ENCODE measurements at regions not wholly inside any gene's neighbourhood (a gene's known extent, or its start where the extent isn't known, plus 50 kb on each side); places are given as distances from the start of the nearest gene placed in this dataset.
"Not testable (repeated sequence)": the region's sequence is repeated elsewhere in the genome, so short reads cannot be mapped to it uniquely, and the experiment has no call there.

DNA sequence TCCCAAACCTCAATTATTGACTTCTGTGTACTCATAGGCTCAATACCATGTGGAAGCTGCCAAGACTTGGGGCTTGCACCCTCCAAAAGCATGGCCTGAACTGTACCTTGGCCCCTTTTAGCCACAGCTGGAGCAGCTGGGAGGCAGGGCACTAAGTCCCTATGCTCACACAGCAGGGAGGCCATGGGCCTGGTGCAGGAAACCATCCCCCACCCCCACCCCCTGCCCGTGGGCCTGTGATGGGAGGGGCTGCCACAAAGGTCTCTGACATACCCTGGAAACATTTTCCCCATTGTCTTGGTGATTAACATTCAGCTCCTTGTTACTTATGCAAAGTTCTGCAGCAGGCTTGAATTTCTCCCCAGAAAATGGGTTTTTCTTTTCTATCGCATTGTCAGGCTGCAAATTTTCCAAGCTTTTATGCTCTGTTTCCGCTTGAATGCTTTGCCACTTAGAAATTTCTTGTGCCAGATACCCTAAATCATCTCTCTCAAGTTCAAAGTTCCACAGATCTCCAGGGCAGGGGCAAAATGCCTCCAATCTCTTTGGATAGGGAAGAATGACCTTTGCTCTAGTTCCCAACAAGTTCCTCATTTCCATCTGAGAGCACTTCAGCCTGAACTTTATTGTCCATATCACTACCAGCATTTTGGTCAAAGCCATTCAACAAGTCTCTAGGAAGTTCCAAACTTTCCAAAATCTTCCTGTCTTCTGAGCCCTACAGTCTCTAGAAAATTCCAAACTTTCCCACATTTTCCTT lies 141.8 kb downstream of the AHR start:
- not testable (repeated sequence) for DNase-seq

DNA sequence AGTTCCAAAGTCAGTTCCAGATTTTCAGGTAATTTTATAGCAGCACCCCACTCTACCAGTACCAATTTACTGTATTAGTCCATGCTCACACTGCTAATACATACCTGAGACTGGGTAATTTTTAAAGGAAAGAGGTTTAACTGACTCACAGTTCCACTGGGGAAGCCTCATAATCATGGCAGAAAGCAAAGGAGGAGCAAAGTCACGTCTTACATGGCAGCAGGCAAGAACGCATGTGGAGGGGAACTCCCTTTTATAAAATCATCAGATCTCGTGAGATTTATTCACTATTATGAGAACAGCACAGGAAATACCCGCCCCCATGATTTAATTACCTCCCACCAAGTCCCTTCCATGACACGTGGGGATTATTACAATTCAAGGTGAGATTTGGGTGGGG lies 142.4 kb downstream of the AHR start:
- no peak for DNase-seq

DNA sequence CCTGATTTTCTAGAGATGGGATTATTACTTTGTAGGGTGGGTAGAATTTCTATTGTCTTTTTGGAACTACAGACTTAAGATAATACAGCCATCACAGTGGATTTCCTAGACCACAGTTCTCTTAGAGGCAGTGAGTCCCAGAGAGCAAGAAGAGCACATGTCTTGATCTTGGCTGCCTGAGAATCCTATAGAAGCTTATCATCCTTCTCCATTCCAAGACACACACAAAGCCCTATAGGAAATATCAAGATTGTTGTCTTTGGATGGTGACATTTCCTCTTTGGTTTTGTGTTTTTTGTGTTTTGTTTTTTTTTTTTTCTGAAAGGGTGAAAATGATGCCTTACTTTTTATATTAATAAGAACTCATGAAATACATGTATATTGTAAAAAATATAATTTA lies 143.1 kb downstream of the AHR start:
- no peak for DNase-seq

DNA sequence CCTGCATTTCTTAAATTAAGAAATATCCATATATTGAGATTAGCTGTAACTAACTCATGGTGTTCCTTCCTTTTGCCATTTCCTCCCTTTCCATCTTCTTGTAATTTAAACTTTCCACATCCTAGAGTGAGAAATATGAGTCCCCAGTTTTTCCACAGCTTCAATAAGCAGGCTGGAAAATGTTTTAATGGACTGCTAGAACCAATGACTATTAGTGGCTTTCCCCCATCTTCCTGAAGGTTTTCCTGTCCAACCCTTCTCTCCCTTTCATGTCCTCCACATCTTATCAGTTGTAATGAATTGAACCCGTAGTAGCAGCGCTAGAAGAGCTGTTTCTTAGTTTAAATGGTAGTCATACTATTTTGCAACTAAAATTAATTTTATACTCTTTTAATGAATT lies 145.7 kb downstream of the AHR start:
- DNase-seq: no peak

DNA sequence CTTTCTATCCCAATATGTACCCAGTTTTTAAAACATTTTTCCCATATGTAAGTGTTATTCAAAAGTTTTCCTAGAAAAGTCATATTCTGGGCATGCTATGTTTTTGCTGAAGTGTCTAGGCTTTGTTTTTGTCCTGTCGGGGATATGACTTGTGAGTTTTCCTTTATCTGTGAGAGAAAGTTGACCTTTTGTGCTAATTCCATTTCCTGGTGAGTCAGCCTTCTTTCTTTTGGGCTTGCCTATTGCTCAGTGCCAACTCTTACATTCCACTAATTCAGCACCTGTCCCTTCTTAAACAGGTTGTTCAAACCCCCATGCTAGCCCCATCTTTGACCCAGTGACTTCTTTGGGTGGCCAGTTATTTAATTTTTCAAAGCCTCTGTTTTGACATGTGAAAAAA lies 146.2 kb downstream of the AHR start:
- no peak for DNase-seq

DNA sequence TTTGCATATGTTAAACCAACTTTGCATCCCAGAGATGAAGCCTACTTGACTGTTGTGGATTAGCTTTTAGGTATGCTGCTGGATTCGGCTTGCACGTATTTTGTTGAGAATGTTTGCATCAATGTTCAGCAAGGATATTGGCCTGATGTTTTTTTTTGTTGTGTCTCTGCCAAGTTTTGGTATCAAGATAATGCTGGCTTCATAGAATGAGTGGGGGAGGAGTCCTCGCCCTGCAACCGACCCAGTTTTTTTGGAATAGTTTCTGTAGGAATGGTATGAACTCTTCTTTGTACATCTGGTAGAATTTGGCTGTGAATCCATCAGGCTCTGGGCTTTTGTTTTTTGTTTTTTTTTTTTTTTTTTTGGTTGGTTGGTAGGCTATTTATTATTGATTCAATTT lies 147.9 kb downstream of the AHR start:
- DNase-seq: no peak

DNA sequence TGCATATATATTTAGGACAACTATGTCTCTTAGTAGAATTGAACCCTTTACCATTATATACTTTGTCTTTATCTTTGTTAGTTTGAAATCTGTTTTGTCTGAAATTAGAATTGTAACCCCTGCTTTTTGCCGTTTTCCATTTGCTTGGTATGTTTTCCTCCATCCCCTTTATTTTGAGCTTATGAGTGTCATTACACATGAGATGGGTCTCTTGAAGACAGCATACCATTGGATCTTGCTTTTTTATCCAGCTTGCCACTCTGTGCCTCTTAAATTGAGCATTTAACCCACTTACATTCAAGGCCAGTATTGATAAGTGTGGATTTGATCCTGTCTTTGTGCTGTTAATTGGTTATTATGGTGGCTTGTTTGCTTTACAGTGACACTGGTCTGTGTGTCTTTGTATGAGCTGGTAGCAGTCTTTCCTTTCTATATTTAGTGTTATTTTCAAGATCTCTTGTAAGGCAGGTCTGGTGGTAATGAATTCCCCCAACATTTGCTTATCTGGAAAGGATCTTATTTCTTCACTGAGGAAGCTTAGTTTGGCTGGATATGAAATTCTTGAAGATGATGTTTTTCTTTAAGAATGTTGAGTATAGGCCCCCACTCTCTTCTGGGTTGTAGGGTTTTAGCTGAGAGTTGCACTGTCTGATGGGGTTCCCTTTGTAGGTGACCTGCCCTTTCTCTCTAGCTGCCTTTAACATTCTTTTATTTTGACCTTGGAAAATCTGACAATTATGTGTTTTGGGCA lies 149.5 kb downstream of the AHR start:
- no peak for DNase-seq

DNA sequence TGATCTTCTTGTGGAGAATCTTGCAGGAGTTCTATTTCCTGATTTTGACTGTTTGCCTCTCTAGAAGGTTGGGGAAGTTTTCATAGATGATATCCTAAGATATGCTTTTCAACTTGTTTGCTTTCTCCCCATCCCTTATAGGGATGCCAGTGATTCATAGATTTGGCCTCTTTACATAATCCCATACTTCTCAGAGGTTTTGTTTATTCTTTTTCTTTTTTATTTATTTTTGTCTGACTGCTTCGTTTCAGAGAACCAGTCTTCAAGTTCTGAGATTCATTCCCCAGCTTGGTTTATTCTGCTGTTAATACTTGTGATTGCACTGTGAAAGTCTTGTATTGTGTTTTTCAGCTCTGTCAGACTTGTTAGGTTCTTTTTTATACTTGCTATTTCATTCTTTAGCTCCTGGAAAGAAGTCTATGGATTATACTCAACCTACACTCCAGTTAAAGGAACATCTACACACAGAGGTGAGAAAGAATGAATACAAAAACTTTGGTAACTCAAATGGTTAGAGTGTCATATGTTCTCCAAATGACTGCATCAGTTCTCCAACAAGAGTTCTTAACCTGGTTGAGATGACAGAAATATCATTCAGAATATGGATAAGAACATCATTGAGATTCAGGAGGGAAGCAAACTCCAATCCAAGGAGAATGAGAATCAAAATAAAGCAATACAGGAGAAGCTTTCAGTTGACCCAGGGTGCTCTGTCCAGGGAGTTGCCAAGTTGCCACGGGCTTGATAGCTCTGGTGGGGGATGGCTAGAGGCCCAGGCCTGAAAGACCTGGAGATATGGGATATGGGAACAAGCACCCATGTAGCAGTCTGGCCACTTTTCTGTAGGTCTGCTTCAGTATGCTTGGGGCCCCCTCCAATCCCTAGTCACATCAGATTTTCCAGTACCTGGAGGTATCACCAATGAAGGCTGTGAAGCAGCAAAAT lies 150.3 kb downstream of the AHR start:
- no peak for DNase-seq

DNA sequence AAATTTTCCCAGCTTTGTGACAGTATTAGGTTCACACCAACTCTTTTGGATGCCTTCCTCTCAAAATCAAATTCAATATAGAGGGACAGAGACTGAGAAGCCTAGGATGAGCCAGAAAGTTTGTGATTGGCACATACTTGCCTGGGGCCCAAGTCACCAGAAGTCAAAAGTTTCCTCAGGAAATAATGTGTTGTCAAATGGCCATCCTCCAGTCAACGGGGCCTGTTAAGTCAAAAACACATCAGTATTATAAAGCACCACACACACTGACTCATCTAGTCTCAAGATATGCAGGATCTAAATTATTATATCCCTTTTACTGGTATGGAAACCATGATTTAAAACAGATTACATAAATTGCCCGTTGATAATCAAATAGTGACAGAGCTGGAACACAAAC lies 158.1 kb downstream of the AHR start:
- DNase-seq: no peak

DNA sequence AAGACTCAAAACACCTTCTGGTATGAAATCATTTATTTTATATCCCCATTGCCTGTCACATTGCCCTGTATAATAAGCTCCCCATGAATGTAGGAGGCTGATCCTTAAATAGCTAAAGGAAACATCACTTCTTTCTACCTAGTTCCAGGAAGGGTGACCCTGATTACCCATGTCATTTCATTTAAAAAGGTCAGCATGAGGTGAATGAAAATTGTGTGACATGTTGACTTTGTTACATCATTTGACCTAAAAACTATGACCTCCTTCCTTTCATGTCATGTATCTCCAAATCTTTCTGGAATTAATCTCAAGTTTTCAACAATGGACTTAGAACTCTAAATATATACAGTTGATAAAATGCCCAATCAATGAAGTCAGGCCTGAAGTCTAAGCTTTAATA lies 161.5 kb downstream of the AHR start:
- no peak for DNase-seq

DNA sequence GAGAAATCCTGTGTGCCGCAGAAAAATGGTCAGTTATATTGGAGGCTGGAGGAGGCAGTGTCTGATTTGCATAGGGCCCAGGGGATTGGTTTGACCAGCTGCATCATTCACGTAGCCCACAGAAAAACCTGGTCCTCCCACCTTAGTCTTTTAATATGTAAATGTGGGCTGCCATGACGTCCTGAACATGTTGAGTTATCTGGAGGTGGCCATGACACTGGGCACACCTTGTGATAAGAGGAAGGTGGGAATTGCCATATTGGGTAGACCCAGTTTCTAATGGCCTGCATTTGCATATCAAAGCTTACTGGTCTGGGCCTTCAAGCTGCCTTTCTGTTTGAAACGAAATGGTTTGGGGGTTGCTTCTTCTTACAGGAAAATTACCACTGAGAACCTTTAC lies 162.2 kb downstream of the AHR start:
- DNase-seq: no peak

DNA sequence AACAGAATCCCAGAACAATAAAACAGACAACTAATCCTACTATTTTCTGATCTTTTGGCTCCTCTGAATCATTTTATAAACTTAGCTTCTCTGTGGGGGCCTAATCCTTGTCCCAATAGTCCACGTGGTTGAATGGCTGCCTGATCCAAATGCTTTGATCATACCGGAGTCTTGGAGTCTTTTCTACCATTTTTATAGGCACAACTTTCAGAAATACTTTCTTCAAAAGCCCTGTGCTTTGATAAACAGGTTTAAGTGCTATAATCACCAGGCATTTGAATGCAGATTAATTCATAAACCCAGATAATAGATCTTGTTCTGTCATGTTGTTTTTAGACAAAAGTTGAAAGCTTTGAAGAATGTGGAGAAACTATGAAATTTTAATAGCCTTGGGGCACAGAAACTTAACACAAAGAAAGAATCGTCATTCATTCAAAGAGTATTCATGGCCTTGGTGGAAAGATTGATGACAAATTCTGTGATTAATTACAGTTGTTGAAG lies 163.7 kb downstream of the AHR start:
- no peak for DNase-seq

DNA sequence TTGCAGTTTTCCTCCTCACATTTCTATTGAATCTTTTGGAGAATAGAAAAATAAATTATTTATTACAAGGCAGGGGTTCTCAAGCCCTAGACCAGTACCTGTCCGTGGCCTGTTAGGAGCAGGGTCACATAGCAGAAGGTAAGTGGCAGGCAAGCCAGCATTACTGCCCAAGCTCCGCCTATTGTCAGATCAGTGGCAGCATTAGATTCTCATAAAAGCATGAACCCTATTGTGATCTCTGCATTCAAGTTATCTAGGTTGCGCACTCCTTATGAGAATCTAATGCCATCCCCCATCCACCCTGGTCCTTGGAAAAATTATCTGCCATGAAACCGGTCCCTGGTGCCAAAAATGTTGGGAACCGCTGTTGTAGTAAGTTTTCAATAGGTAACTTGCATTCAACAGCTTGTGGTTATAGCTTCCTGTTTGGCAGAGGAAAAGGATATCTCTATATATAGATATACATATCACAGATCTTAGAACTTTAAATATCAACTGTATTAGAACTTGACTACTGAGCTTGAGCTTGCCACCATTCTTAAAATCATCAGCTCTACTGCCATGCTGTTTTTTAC lies 165.1 kb downstream of the AHR start:
- no peak for DNase-seq

DNA sequence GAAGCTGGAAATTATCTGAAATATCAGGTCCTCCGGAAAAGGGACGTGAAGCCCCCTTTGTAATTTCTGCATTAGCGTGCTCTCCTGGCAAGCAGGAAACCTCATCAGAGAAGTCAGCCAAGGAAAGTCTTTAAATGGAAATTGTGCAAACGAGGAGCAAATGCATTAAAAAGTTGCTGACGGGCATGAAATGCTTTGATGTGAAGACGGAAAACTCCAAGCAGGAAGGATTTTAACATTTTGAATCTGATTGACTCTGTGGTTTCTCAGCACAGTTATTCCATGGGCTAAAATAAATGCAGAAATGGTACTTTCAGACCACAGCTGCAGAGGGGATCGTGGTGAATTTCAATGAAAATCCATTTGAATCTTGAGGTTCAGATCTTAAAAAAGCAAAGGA lies 167.8 kb downstream of the AHR start:
- DNase-seq: no peak

DNA sequence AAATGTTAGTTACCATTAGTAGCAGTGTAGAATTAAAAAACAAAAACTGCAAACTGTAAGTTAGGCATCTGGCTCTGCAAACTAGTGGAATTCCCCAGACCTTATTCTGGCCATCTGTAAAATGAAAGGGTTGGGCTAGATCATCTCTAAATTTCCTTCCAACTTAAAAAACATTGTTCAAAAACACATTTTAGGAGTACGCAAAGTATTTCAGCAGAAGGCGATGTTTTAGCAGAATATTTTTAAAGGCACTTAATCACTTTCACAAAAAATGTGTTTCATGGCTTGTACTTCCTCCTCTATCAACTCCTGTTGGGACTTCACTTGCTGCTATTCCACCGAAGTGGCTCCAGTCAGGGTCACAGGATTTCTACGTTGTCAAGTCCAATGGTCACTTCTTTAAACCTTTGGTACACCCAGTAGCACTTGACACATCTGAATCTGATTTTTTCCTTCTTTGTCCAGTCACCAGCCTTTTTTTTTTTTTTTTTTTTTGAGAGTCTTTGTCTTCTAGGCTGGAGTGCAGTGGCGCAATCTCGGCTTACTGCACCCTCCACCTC lies 169.0 kb downstream of the AHR start:
- DNase-seq: no peak

DNA sequence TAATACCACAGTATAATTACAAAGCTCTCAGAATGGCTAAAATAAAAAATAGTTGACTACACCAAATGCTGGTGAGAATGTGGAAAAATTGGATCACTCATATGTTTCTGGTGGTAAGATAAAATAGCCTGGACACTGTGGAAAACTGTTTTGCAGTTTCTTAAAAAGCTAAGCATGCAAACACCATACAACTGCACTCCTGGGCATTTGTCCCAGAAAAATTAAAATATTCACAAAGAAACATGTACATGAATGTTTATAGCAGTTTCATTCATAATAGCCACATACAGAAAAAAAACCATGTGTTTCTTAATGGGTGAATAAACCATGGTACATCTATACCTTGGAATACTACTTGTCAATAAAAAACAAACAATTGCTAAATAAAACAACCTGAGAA lies 172.9 kb downstream of the AHR start:
- DNase-seq: no peak

DNA sequence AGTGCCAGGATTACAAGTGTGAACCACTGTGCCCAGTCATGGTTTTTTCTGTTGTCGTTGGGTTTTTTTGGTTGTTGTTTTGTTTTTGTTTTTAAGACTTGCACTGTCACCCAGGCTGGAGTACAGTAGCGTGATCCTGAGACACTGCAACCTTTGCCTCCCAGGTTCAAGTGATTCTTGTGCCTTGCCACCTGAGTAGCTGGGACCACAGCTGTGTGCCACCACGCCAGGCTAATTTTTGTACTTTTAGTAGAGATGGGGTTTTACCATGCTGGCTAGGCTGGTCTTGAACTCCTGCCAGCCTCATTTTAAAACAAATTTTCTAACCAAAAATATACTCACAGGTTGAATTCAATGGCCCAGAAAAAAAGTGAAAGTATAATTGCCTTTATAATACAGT lies 174.1 kb downstream of the AHR start:
- no peak for DNase-seq

DNA sequence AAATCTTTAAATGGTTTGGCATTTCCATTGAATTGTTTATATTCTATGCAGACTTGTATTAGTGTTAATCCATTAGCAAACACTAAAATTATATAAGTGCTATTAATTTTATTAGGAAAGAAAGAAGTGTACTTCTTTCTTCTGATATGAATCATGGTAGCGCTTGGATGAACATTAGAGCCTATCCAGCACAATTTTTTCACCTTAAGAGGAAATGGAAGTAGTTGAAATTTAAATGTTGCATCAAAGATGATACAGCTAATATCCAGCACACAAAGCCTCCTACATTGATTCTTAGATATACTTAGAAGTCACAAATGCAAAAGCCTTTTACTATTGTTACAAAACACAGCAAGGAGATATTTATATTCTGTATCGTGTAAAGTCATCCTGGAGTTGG lies 174.5 kb downstream of the AHR start:
- no peak for DNase-seq

DNA sequence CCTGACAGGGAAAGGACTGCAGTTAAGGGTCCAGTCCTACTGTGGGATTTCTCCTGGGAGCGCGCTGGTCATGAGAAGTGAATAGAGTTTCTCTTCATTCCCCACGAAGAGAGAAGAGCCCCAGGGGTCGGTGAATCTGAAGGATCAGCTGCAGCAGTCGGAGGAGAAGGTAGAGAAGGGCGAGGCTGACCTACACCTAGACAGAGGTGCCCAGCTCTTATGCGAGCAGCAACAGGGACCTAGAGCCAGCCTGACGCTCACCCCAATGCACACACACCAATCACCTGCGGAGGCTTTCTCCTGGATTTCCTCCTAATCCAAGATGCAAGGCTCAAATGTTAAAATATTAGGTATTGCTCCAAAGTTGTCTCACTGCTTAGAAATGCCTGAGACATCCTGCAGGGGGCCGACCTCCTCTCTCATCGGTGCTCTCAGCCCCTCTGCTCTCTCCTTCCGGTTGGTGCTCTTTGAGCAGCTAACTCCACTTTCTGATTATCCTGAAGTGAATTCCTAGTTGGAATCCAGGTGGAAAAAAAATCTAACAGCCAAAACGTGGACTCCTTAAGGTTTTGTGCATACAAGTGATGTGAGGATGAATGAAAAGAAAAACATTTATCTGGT lies 176.4 kb downstream of the AHR start:
- DNase-seq: no peak

DNA sequence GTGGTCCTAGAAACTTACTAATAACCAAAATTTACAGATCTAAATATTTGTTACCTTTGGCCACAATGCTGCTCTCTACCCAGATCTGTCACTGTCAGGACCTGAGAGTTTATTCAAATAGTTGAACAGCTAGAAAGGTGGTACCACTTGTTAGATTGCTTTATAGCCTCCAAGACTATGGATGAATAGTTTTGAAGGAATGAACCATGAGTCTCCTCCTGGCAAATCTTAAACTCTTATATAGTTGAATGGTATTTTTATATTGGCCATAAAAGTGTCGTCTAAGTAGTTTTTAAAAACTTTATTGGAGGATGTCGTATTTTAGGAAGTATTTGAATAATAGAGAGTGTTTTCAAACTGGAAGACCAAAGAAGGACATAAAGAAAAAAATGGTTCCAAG lies 178.7 kb downstream of the AHR start:
- no peak for DNase-seq

DNA sequence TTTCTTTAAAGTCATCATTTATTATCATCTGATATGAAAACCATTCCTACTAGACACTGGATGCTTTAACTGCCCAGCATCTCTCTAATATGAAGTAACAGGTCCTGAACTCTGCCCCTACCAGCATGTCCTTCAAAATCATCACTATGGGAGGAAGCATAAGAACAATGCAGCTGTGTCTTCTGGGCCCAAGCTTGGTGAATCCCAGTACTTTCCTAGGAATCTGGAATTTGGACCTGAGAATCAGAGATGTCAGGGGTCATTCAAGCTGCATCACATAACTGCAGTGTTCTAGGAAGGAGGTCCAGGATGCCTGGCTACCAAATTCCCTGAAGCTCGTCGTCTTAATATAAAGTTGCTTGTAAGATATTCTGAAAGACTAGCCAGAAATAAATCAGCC lies 182.7 kb downstream of the AHR start:
- DNase-seq: no peak

DNA sequence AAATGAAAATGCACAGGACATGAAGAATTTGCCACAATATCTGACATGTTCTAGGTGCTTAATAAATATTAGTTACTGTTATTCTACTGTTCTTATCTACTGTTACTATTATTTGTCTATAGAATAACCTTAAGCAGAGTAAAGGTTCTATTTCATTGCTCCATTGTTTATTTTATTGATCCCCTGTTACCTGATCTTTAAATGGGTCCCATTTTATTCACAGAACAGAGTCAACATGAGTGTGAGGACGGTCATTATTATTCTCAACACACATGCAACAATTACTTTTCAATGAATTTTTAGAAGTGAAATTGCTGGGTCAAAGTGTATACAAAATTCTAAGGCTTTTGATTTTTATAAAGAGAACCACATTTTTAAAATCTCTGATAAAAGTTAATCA lies 186.9 kb downstream of the AHR start:
- DNase-seq: no peak

Measured in NCI-H524 treated with DMSO at 0.1 percent for 48 hours (cell line).